HepG2 (cell line): ENCODE measurements at regions not wholly inside any gene's neighbourhood (a gene's known extent, or its start where the extent isn't known, plus 50 kb on each side); places are given as distances from the start of the nearest gene placed in this dataset.

Experiments
- POLR2A ChIP-seq, 2 experiments: IDR thresholded peaks; 2 replicates each; pipeline ENCODE4 v1.6.1; 2011; ENCODE audit warnings: low read depth in 2 of 2, low read length in 2 of 2, mild to moderate bottlenecking in 1 of 2, moderate library complexity in 1 of 2; ENCODE audit not compliant: insufficient read depth in 1 of 2
- SMC3 ChIP-seq: IDR thresholded peaks from 2 replicates; pipeline ENCODE4 v1.6.1; 2011; ENCODE audit warnings: low read length, improper control_type of control experiment
- TF ChIP-seq, protein P1 (sequence below): sonication (generic); formaldehyde crosslinking; IDR thresholded peaks from 2 replicates; pipeline ENCODE4 v1.5.0; 2020; ENCODE audit warnings: mild to moderate bottlenecking, missing genetic modification reagents, moderate library complexity

DNA sequence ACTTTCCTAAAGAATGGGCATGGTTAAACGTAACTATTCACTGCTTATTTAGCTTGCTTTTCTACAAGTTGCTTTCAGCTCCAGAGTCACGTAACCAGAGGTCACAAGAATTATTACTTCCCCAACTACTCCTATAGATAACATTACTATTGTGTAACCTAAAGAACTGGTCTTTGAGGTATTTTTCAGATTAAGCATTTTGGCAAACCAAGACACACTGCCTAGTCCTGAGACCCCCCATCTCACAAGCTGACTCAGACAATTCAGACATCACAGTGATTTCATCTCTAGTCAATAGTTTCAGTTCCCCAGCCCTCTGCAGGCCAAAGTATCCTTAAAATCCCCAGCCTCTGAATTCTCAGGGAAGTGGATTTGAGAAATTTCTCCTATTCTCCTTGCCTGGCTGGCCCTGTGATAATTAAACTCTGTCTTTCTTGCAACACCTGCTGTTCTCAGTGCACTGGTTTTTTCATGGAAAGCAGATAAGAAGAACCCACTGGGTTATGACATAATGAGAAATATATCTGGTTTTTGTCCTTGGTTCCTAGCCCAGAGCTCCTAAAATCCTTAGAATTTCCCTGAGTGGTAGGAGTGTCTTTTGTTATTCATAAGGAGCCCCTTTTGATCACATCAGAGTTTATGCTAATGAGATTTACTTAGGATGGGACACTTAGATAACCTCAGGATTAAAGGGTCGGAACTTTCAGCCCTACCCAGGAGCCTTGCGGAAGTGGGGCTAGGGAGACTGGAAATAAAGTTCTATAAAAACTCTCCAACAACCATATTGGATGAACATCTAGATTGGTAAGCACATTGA is 1310.8 kb upstream of the CHAC2 start:
- TF ChIP-seq SMC3, result no peak
- TF ChIP-seq POLR2A (IDR thresholded peaks at IDR 0.05; ENCODE audit: insufficient read depth in 1 of 2, low read depth in 2 of 2, low read length in 2 of 2), result no peak
- TF ChIP-seq, protein P1, sequence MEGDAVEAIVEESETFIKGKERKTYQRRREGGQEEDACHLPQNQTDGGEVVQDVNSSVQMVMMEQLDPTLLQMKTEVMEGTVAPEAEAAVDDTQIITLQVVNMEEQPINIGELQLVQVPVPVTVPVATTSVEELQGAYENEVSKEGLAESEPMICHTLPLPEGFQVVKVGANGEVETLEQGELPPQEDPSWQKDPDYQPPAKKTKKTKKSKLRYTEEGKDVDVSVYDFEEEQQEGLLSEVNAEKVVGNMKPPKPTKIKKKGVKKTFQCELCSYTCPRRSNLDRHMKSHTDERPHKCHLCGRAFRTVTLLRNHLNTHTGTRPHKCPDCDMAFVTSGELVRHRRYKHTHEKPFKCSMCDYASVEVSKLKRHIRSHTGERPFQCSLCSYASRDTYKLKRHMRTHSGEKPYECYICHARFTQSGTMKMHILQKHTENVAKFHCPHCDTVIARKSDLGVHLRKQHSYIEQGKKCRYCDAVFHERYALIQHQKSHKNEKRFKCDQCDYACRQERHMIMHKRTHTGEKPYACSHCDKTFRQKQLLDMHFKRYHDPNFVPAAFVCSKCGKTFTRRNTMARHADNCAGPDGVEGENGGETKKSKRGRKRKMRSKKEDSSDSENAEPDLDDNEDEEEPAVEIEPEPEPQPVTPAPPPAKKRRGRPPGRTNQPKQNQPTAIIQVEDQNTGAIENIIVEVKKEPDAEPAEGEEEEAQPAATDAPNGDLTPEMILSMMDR (CRISPR knock-in tag), result no peak
